ENCODE measurements at regions not wholly inside any gene's neighbourhood (a gene's known extent, or its start where the extent isn't known, plus 50 kb on each side); places are given as distances from the start of the nearest gene placed in this dataset.

DNA sequence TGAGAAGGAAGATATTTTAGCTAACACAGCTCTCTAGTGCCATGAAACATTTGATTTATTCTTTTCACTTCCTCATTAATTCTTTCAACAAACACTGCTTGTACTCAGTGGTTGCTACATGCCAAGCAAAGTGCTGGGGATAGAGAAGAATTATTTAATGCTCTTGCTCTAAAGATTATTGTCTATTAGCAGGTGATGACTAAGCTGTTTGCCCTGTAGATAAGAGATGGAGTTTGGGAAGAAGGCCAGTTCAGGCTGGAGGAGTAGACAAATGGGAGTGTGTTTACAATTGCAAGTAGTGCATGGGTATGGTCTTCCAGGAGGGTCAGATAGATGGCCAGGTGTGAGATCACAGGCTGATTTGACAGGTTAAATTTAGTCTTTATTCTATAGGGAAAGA lies 99.8 kb upstream of the SEL1L start:
- no peaks in the 10 kb centered on the region for H3K9me3 Mint-ChIP-seq (ENCODE audit: low read depth)
- POLR2A ChIA-PET: no interaction called here
- no peak overlapping the region for H3K27ac Mint-ChIP-seq
- peaks cover 5% of the 10 kb centered on the region for H3K27me3 Mint-ChIP-seq
- ATAC-seq (no peak), DNase-seq (no peak)
- no peak overlapping the region for H3K4me3 Mint-ChIP-seq
- no peaks in the 10 kb centered on the region for H3K4me1 Mint-ChIP-seq
- H3K36me3 Mint-ChIP-seq (ENCODE audit: low read depth): no peaks in the 10 kb centered on the region
- intact Hi-C loops (cut with DNase I, micrococcal nuclease): no loop called here
- CTCF ChIA-PET: interaction anchor here (0.8 kb wide), 1 partner anchor 14 kb away, joined by 3 read pairs; no protein-coding TSS in a partner anchor

DNA sequence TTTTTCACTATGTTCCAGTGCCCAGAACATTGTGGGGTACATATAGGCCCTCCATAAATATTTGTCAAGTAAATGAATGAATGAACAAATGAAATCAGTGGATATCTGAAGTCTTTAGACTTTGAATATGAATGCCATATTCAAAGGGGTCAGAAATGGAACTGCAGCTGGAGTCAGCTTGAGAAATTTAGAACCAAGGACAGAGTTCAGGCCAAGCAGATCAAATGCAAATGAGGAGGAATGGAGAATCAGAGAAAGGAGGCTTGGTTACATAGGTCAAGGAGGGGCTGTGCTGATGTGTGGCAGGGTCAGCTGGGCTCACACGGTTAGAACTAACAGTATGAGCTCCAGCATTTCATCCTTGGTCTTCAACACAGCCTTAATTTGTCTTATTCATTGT lies 104.0 kb upstream of the SEL1L start:
- H3K4me1 Mint-ChIP-seq: no peaks in the 10 kb centered on the region
- H3K36me3 Mint-ChIP-seq (ENCODE audit: low read depth): no peaks in the 10 kb centered on the region
- POLR2A ChIA-PET: no interaction called here
- peaks cover 2% of the 10 kb centered on the region for H3K27me3 Mint-ChIP-seq
- DNase-seq (no peak), ATAC-seq (no peak)
- H3K4me3 Mint-ChIP-seq: no peak overlapping the region
- no peak overlapping the region for H3K27ac Mint-ChIP-seq
- H3K9me3 Mint-ChIP-seq (ENCODE audit: low read depth): no peaks in the 10 kb centered on the region
- intact Hi-C loops (cut with DNase I, micrococcal nuclease): no loop called here
- CTCF ChIA-PET: interaction anchor here (1.3 kb wide), 1 partner anchor 12 kb away, joined by 3 read pairs; no protein-coding TSS in a partner anchor

- ChIA-PET POLR2A (no interaction called here), CTCF (no interaction called here)
- DNase-seq (no peak), ATAC-seq (no peak)
- Mint-ChIP-seq H3K9me3 (ENCODE audit: low read depth) (no peaks in the 10 kb centered on the region), H3K27me3 (peaks cover 2% of the 10 kb centered on the region), H3K4me1 (no peaks in the 10 kb centered on the region), H3K27ac (no peak overlapping the region), H3K36me3 (ENCODE audit: low read depth) (no peaks in the 10 kb centered on the region), H3K4me3 (no peak overlapping the region)
- intact Hi-C loops (cut with DNase I, micrococcal nuclease): no loop called here
Observed at GRCh38 chr14:81638656-81639280, 105.1 kb upstream of the SEL1L start.

DNA sequence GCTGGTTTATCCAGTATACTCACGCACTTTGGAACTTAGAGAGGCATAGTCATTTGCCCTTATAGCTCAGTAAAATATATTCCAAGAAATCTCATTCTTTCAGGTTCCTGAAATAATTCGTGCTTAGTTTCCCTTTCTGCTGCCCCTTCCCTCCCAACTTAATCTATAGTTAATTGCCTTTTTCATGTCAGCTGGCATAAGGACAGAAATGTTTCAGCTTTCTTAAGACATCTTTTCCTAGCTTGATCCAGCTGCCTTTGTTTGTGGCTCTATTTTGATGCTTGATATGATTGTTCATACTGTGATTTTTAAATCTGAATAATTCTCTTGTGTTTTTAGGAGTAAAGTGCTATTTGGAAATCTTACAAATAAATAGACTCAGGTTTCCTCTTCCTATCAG lies 120.0 kb upstream of the SEL1L start:
- H3K4me1 Mint-ChIP-seq: no peaks in the 10 kb centered on the region
- DNase-seq (no peak), ATAC-seq (no peak)
- ChIA-PET POLR2A (no interaction called here), CTCF (no interaction called here)
- no peaks in the 10 kb centered on the region for H3K27me3 Mint-ChIP-seq
- no peaks in the 10 kb centered on the region for H3K36me3 Mint-ChIP-seq (ENCODE audit: low read depth)
- intact Hi-C loops (cut with DNase I, micrococcal nuclease): no loop called here
- H3K9me3 Mint-ChIP-seq (ENCODE audit: low read depth): peaks cover 4% of the 10 kb centered on the region
- no peak overlapping the region for H3K4me3 Mint-ChIP-seq
- no peak overlapping the region for H3K27ac Mint-ChIP-seq

DNA sequence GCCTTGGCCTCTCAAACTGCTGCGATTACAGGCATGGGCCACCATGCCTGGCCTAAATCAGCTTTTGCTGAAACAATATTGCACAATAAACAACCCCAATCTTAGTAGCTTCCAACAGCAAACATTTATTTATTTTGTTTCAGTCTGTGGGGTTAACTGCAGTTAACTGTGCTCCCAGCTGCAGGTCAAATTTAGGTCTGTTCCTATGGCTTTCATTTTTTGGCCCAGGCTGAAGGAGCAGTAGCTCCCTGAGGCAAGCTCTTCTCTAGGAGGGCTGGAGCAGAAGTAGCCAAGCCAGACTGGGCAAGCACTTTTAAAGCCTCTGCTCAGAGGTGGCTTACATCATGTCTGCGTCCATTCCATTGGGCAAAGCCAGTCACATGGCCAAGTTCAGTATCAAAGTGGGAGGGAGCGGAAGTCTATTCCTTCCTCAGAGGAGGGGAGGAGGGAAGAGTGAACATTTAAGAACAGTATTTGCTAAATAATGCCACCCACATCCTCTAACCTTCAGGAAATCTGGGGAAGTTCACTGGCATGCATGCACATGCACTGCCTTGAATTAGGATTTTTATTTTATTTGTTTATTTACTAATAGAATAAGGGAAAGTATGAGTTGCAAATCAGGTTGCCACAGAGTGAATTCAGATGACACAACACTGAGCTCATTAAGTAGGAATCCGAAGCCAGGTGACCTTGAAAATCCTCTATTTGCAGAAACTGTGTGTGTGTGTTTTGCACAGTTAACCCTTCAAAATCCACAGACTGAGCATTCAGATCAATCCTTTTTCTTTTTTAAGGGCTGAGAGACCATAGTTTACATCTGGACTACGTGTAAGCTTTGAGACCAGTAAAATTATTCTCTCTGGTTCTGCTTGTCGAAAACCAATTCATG lies 122.0 kb upstream of the SEL1L start:
- no peak overlapping the region for H3K27ac Mint-ChIP-seq
- no peak for ATAC-seq
- intact Hi-C loops (cut with DNase I, micrococcal nuclease): no loop called here

GRCh38 chr14:81656811-81657210 lies 123.2 kb upstream of the SEL1L start:
- intact Hi-C loops (cut with DNase I, micrococcal nuclease): no loop called here
- POLR2A ChIA-PET: no interaction called here
- H3K36me3 Mint-ChIP-seq (ENCODE audit: low read depth): no peaks in the 10 kb centered on the region

More for the DNA sequence above, 122.0 kb upstream of the SEL1L start:
- H3K9me3 Mint-ChIP-seq (ENCODE audit: low read depth): peaks cover 4% of the 10 kb centered on the region
- no peak for DNase-seq
- POLR2A ChIA-PET: no interaction called here
- H3K36me3 Mint-ChIP-seq (ENCODE audit: low read depth): no peaks in the 10 kb centered on the region
- H3K4me1 Mint-ChIP-seq: no peaks in the 10 kb centered on the region
- CTCF ChIA-PET: interaction anchor here (0.7 kb wide), 1 partner anchor 71 kb away, joined by 3 read pairs; no protein-coding TSS in a partner anchor
- no peaks in the 10 kb centered on the region for H3K27me3 Mint-ChIP-seq
- no peak overlapping the region for H3K4me3 Mint-ChIP-seq

GRCh38 chr14:81662066-81662465 lies 128.4 kb upstream of the SEL1L start:
- Mint-ChIP-seq H3K36me3 (ENCODE audit: low read depth) (no peaks in the 10 kb centered on the region), H3K27me3 (no peaks in the 10 kb centered on the region), H3K9me3 (ENCODE audit: low read depth) (no peaks in the 10 kb centered on the region), H3K4me3 (no peak overlapping the region), H3K4me1 (no peaks in the 10 kb centered on the region), H3K27ac (no peak overlapping the region)
- POLR2A ChIA-PET: no interaction called here
- DNase-seq (no peak), ATAC-seq (no peak)
- intact Hi-C loops (cut with DNase I, micrococcal nuclease): no loop called here
- CTCF ChIA-PET: no interaction called here

More at GRCh38 chr14:81656811-81657210, 123.2 kb upstream of the SEL1L start:
- CTCF ChIA-PET: no interaction called here
- H3K27me3 Mint-ChIP-seq: no peaks in the 10 kb centered on the region
- H3K4me3 Mint-ChIP-seq: no peak overlapping the region
- DNase-seq: no peak
- H3K27ac Mint-ChIP-seq: no peak overlapping the region
- no peak for ATAC-seq
- H3K9me3 Mint-ChIP-seq (ENCODE audit: low read depth): peaks cover 4% of the 10 kb centered on the region
- H3K4me1 Mint-ChIP-seq: no peaks in the 10 kb centered on the region

DNA sequence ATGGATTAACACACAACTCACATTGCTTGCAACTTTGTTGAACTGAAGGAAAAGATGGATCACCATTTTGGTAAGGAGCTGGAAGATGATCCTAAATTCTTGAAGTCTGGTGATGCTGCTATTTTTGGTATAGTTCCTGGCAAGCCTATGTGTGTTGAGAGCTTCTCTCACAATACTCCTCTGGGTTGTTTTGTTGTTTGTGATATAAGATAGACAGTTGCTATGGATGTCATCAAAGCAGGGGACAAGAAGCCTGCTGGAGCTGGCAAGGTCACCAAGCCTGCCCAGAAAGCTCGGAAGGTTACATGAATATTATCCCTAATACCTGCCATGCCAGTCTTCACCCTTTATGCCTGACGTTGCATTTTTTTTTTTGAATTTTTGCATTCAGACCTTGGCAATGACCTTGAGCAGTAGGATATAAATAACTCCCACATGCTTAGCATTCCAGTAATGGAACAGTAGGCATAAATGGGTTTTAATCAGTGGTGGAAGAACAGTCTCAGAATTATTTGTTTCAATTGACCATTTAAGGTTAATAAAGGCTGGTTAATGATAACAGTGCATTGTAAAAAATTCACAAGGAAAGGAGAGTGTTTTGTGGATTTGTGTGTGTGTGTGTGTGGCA lies 129.0 kb upstream of the SEL1L start:
- Mint-ChIP-seq H3K9me3 (ENCODE audit: low read depth) (peaks cover 3% of the 10 kb centered on the region), H3K4me1 (no peaks in the 10 kb centered on the region), H3K4me3 (no peak overlapping the region), H3K27me3 (no peaks in the 10 kb centered on the region), H3K36me3 (ENCODE audit: low read depth) (no peaks in the 10 kb centered on the region), H3K27ac (no peak overlapping the region)
- DNase-seq (no peak), ATAC-seq (no peak)
- CTCF ChIA-PET: no interaction called here
- intact Hi-C loops (cut with DNase I, micrococcal nuclease): no loop called here
- POLR2A ChIA-PET: no interaction called here

GRCh38 chr14:81668626-81669274 lies 135.1 kb upstream of the SEL1L start:
- Mint-ChIP-seq H3K27ac (no peak overlapping the region), H3K4me3 (no peak overlapping the region), H3K4me1 (no peaks in the 10 kb centered on the region), H3K9me3 (ENCODE audit: low read depth) (peaks cover 4% of the 10 kb centered on the region), H3K27me3 (peaks cover 3% of the 10 kb centered on the region), H3K36me3 (ENCODE audit: low read depth) (no peaks in the 10 kb centered on the region)
- ChIA-PET CTCF (no interaction called here), POLR2A (no interaction called here)
- intact Hi-C loops (cut with DNase I, micrococcal nuclease): no loop called here
- no peak for DNase-seq
- ATAC-seq: no peak

DNA sequence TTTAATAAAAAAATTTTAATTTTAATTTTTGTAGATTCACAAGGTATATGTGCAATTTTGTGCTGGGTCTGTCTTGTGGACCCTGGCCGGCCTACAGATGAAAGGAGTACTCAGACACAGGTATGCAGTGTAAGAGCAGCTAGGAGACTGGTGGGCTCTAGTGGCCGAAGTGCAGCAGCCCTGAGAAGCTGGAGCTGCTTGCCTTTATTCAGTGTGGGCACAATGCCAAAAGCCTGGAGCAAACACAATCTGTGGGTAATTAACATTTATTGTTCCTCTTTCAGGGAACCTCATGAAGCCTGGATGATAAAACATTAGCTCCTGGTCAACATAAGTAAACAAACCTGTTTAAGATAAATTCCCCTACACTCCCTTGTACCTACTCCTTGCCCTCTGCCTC lies 135.7 kb upstream of the SEL1L start:
- Mint-ChIP-seq H3K27me3 (peaks cover 5% of the 10 kb centered on the region), H3K9me3 (ENCODE audit: low read depth) (peaks cover 4% of the 10 kb centered on the region), H3K4me1 (no peaks in the 10 kb centered on the region), H3K36me3 (ENCODE audit: low read depth) (no peaks in the 10 kb centered on the region), H3K4me3 (no peak overlapping the region), H3K27ac (no peak overlapping the region)
- intact Hi-C loops (cut with DNase I, micrococcal nuclease): no loop called here
- ATAC-seq (no peak), DNase-seq (no peak)
- CTCF ChIA-PET: no interaction called here
- POLR2A ChIA-PET: no interaction called here

DNA sequence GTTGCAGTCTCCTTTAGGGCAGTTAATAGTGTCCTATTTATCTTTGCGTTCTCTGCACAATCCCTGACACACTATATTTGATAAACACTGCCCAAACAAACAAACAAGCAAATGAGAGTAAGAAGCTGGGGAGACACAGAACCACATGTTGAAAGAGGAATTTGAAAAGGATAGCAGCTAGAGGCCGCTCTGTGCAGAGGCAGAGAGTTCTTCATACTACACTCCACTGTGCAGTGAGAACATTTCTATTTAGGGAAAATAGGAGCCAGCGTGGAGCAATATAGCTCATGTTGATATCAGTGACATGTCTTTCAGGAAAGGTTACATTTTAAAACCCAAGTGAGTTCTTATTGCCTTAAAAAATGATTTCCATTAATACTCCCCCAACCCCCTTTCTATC lies 140.3 kb upstream of the SEL1L start:
- ChIA-PET CTCF (no interaction called here), POLR2A (no interaction called here)
- H3K4me3 Mint-ChIP-seq: no peak overlapping the region
- peaks cover 1% of the 10 kb centered on the region for H3K9me3 Mint-ChIP-seq (ENCODE audit: low read depth)
- no peaks in the 10 kb centered on the region for H3K36me3 Mint-ChIP-seq (ENCODE audit: low read depth)
- intact Hi-C loops (cut with DNase I, micrococcal nuclease): no loop called here
- peaks cover 5% of the 10 kb centered on the region for H3K27me3 Mint-ChIP-seq
- H3K27ac Mint-ChIP-seq: no peak overlapping the region
- DNase-seq (no peak), ATAC-seq (no peak)
- H3K4me1 Mint-ChIP-seq: no peaks in the 10 kb centered on the region

GRCh38 chr14:81676395-81676794 lies 142.7 kb upstream of the SEL1L start:
- ATAC-seq: no peak
- Mint-ChIP-seq H3K36me3 (ENCODE audit: low read depth) (no peaks in the 10 kb centered on the region), H3K4me3 (no peak overlapping the region), H3K4me1 (no peaks in the 10 kb centered on the region), H3K9me3 (ENCODE audit: low read depth) (no peaks in the 10 kb centered on the region), H3K27ac (no peak overlapping the region), H3K27me3 (peaks cover 11% of the 10 kb centered on the region)
- POLR2A ChIA-PET: no interaction called here
- CTCF ChIA-PET: no interaction called here
- intact Hi-C loops (cut with DNase I, micrococcal nuclease): no loop called here
- no peak for DNase-seq
